CD4-positive, alpha-beta T cell (primary cell): ENCODE measurements at regions not wholly inside any gene's neighbourhood (a gene's known extent, or its start where the extent isn't known, plus 50 kb on each side); places are given as distances from the start of the nearest gene placed in this dataset.

Source experiments
- ATAC-seq: fragments of 200-7000 bp; cut with Tn5 transposase; one replicate; pipeline ENCODE4 v1.10.0; 2022; ENCODE audit warnings: mild to moderate bottlenecking; ENCODE audit not compliant: poor library complexity
- CTCF ChIA-PET: fragments of 350-600 bp; sonication (Branson Sonifier 250); formaldehyde crosslinking; loops from one replicate; lab custom pipeline; 2021; ENCODE audit warnings: antibody characterized with exemption, inconsistent platforms; lab: Charles Lee
- POLR2A ChIA-PET: fragments of 350-600 bp; sonication (Branson Sonifier 250); formaldehyde crosslinking; loops from one replicate; lab custom pipeline; 2021; ENCODE audit warnings: antibody characterized with exemption, inconsistent platforms; lab: Charles Lee
- DNase-seq, 14 experiments: peaks; one replicate each; pipeline ENCODE4 v3.0.0-alpha.2; 2013 to 2020; ENCODE audit warnings: mixed read lengths in 2 of 14
- H3K27ac ChIP-seq, 2 donors: one replicate each; pipeline versions ENCODE4 v1.5.1 to v1.7.0; 2013; ENCODE audit warnings: low read length in 2 of 2, low read depth in 1 of 2, mild to moderate bottlenecking in 1 of 2
- H3K27me3 ChIP-seq, 2 experiments: 1 replicate in 1 of 2; 2 replicates in 1 of 2; pipeline versions ENCODE4 v1.6.1 to v1.7.0; 2013; ENCODE audit warnings: low read length in 2 of 2, control low read depth in 1 of 2, mild to moderate bottlenecking in 1 of 2, moderate library complexity in 1 of 2; ENCODE audit not compliant: insufficient read depth in 2 of 2, control insufficient read depth in 1 of 2
- H3K36me3 ChIP-seq: one replicate; pipeline ENCODE4 v1.6.1; 2013; ENCODE audit warnings: low read length, control low read depth; ENCODE audit not compliant: insufficient read depth
- H3K4me1 ChIP-seq: one replicate; pipeline ENCODE4 v1.6.1; 2013; ENCODE audit warnings: low read length, control low read depth; ENCODE audit not compliant: insufficient read depth
- H3K4me3 ChIP-seq: one replicate; pipeline ENCODE4 v1.5.1; 2013; ENCODE audit warnings: mild to moderate bottlenecking, low read length, moderate library complexity
- H3K9me3 ChIP-seq, 2 experiments: 1 replicate in 1 of 2; 2 replicates in 1 of 2; pipeline versions ENCODE4 v1.6.1 to v1.7.0; 2013; ENCODE audit warnings: low read length in 2 of 2, mild to moderate bottlenecking in 2 of 2, control low read depth in 1 of 2, moderate library complexity in 1 of 2; ENCODE audit not compliant: control insufficient read depth in 1 of 2, insufficient read depth in 1 of 2
- H3K27ac Mint-ChIP-seq: one replicate; pipeline ENCODE4 v1.8.0; 2020; ENCODE audit warnings: mixed read lengths
- H3K27me3 Mint-ChIP-seq: one replicate; pipeline ENCODE4 v1.8.0; 2021; ENCODE audit warnings: mixed read lengths
- H3K36me3 Mint-ChIP-seq: one replicate; pipeline ENCODE4 v1.8.0; 2021; ENCODE audit warnings: low read depth, mixed read lengths
- H3K4me1 Mint-ChIP-seq: one replicate; pipeline ENCODE4 v1.8.0; 2021; ENCODE audit warnings: low read depth, mixed read lengths
- H3K4me3 Mint-ChIP-seq: one replicate; pipeline ENCODE4 v1.8.0; 2020; ENCODE audit warnings: mild to moderate bottlenecking, mixed read lengths
- H3K9me3 Mint-ChIP-seq: one replicate; pipeline ENCODE4 v1.8.0; 2020; ENCODE audit warnings: mixed read lengths
- intact Hi-C, 2 experiments: fragments of 100-400 bp; cut with DNase I in 1 of 2; cut with micrococcal nuclease in 1 of 2; formaldehyde crosslinking; loops; one replicate each; pipeline versions ENCODE4 v1.15.1 to v1.9.0; 2023 to 2025; cut with DNase I, micrococcal nuclease
- TF ChIP-seq, protein P1 (sequence below): fragments of 200-600 bp; IDR thresholded peaks from one replicate; pipeline ENCODE4 v1.8.0; 2022; ENCODE audit warnings: antibody characterized with exemption, mild to moderate bottlenecking

DNA sequence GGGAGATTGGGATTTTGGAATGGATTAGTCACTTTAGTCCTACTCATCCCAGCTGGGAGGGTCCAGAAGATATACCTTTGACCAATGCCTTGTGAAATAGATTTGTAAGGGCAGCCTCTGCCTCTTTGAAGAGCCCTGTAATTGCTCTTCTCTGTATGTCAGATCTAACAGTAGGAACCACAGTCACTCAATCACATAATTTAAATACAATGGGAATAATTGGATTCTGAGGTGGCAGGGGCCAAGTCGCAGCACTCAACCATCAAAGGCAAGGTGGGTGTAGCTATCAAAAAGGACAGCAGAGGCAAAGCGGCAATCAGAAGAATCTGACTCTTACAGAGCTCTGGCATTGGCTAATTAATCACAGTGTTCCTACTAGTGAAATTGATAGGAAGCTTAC is 650.9 kb upstream of the ANKRD30A start:
- peaks cover 0 to 3% of the 10 kb centered on the region in 2 experiments for H3K9me3 ChIP-seq
- no peak overlapping the region for H3K27ac Mint-ChIP-seq
- DNase-seq = no peak
- H3K36me3 ChIP-seq = no peaks in the 10 kb centered on the region
- no peak overlapping the region for H3K4me3 Mint-ChIP-seq
- no peaks in the 10 kb centered on the region for H3K4me1 Mint-ChIP-seq
- intact Hi-C loops = no loop called here
- H3K27me3 Mint-ChIP-seq = no peaks in the 10 kb centered on the region
- ChIA-PET CTCF (no interaction called here), POLR2A (no interaction called here)
- TF ChIP-seq, protein P1, sequence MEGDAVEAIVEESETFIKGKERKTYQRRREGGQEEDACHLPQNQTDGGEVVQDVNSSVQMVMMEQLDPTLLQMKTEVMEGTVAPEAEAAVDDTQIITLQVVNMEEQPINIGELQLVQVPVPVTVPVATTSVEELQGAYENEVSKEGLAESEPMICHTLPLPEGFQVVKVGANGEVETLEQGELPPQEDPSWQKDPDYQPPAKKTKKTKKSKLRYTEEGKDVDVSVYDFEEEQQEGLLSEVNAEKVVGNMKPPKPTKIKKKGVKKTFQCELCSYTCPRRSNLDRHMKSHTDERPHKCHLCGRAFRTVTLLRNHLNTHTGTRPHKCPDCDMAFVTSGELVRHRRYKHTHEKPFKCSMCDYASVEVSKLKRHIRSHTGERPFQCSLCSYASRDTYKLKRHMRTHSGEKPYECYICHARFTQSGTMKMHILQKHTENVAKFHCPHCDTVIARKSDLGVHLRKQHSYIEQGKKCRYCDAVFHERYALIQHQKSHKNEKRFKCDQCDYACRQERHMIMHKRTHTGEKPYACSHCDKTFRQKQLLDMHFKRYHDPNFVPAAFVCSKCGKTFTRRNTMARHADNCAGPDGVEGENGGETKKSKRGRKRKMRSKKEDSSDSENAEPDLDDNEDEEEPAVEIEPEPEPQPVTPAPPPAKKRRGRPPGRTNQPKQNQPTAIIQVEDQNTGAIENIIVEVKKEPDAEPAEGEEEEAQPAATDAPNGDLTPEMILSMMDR = no peak
- no peaks in the 10 kb centered on the region for H3K27me3 ChIP-seq
- H3K4me1 ChIP-seq = no peaks in the 10 kb centered on the region
- peaks cover 4% of the 10 kb centered on the region for H3K9me3 Mint-ChIP-seq
- no peaks in the 10 kb centered on the region for H3K36me3 Mint-ChIP-seq
- H3K4me3 ChIP-seq = no peak overlapping the region
- no peak overlapping the region for H3K27ac ChIP-seq
- no peak for ATAC-seq

DNA sequence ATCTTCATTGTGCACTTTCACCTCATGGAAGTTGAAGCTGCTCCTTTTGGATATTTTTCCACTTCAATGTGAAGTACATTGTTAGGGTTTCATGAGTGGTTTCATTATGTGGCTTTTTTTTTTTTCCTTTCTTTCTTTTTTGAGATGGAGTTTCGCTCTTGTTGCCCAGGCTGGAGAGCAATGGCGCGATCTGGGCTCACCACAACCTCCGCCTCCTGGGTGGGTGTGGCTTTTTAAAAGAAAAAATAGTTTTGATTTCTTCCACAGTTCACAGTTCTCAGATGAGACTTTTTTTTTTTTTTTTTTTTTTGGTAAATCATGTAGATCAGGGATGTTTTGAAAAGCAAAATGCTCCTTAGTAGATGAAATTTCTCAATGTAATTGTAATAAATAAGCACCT is 652.3 kb upstream of the ANKRD30A start:
- Histone ChIP-seq H3K4me1 (no peaks in the 10 kb centered on the region), H3K27ac (no peak overlapping the region), H3K9me3 (no peaks in the 10 kb centered on the region), H3K36me3 (no peaks in the 10 kb centered on the region), H3K4me3 (no peak overlapping the region), H3K27me3 (no peaks in the 10 kb centered on the region)
- Mint-ChIP-seq H3K27ac (no peak overlapping the region), H3K4me1 (no peaks in the 10 kb centered on the region), H3K27me3 (no peaks in the 10 kb centered on the region), H3K36me3 (no peaks in the 10 kb centered on the region), H3K9me3 (peaks cover 4% of the 10 kb centered on the region), H3K4me3 (no peak overlapping the region)
- no peak for DNase-seq
- intact Hi-C loops = no loop called here
- ChIA-PET POLR2A (no interaction called here), CTCF (no interaction called here)
- ATAC-seq = no peak
- TF ChIP-seq, protein P1 = no peak

DNA sequence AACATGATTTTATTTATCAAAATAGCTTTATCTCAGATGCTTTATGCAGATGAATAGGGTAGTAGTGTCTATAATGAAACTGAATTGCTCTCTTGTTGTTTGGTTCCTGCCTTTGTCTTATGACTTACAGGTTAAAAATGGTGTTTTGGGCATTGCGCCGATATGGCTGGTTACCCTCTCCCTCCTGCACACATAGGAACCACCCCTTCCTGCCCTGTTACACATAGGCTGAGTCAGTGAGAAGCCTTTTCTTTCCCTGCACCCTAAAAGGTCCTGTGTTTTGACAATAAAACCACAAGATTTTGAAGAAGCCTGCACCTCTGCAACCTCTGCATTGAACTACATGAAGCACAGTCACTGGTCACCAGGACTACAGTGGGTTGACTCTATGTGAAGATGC is 655.8 kb upstream of the ANKRD30A start:
- H3K27ac ChIP-seq = no peak overlapping the region
- CTCF ChIA-PET = no interaction called here

More for the DNA sequence above, 655.8 kb upstream of the ANKRD30A start:
- no peaks in the 10 kb centered on the region for H3K27me3 ChIP-seq
- TF ChIP-seq, protein P1 = no peak
- H3K4me3 Mint-ChIP-seq = no peak overlapping the region
- POLR2A ChIA-PET = no interaction called here
- no peaks in the 10 kb centered on the region for H3K36me3 Mint-ChIP-seq
- H3K9me3 Mint-ChIP-seq = no peaks in the 10 kb centered on the region
- no peaks in the 10 kb centered on the region for H3K4me1 ChIP-seq
- no peaks in the 10 kb centered on the region for H3K4me1 Mint-ChIP-seq
- DNase-seq = no peak
- H3K36me3 ChIP-seq = no peaks in the 10 kb centered on the region
- intact Hi-C loops = no loop called here
- H3K9me3 ChIP-seq = no peaks in the 10 kb centered on the region
- ATAC-seq = no peak
- H3K27me3 Mint-ChIP-seq = no peaks in the 10 kb centered on the region
- no peak overlapping the region for H3K4me3 ChIP-seq
- no peak overlapping the region for H3K27ac Mint-ChIP-seq
